Karpas-422 (cell line): ENCODE measurements at regions not wholly inside any gene's neighbourhood (a gene's known extent, or its start where the extent isn't known, plus 50 kb on each side); places are given as distances from the start of the nearest gene placed in this dataset.

Experiments
- DNase-seq: peaks from one replicate; pipeline ENCODE4 v3.0.0-alpha.2; 2015
- H2AFZ ChIP-seq: fragments of 200-600 bp; sonication (generic); 2 replicates; pipeline ENCODE4 v1.6.1; 2014; ENCODE audit warnings: antibody characterized with exemption, low read length, mixed read lengths
- H3K27ac ChIP-seq: fragments of 200-600 bp; sonication (generic); 2 replicates; pipeline ENCODE4 v1.5.1; 2014; ENCODE audit warnings: mild to moderate bottlenecking, low read length, moderate library complexity
- H3K27me3 ChIP-seq: fragments of 200-600 bp; sonication (generic); 2 replicates; pipeline ENCODE4 v1.6.1; 2014; ENCODE audit warnings: low read length, mixed read lengths
- H3K36me3 ChIP-seq: fragments of 200-600 bp; sonication (generic); 2 replicates; pipeline ENCODE4 v1.6.1; 2014; ENCODE audit warnings: low read length, mixed read lengths; ENCODE audit not compliant: insufficient read depth
- H3K4me1 ChIP-seq: fragments of 200-600 bp; sonication (generic); 2 replicates; pipeline ENCODE4 v1.6.1; 2014; ENCODE audit warnings: mild to moderate bottlenecking, low read length, mixed read lengths
- H3K4me2 ChIP-seq: fragments of 200-600 bp; sonication (generic); 2 replicates; pipeline ENCODE4 v1.6.1; 2014; ENCODE audit warnings: low read length, low read depth, mild to moderate bottlenecking; ENCODE audit not compliant: poor library complexity, severe bottlenecking
- H3K4me3 ChIP-seq: fragments of 200-600 bp; sonication (generic); 2 replicates; pipeline ENCODE4 v1.5.1; 2014; ENCODE audit warnings: mild to moderate bottlenecking, antibody characterized with exemption, low read length, mixed read lengths
- H3K79me2 ChIP-seq: fragments of 200-600 bp; sonication (generic); 2 replicates; pipeline ENCODE4 v1.6.1; 2014; ENCODE audit warnings: mild to moderate bottlenecking, low read length, mixed read lengths
- H3K9ac ChIP-seq: fragments of 200-600 bp; sonication (generic); 2 replicates; pipeline ENCODE4 v1.6.0; 2014; ENCODE audit warnings: low read length
- H3K9me2 ChIP-seq: fragments of 200-600 bp; sonication (generic), shearing (Covaris generic); replicated peaks from 2 replicates; pipeline ENCODE4 v1.6.0; 2014; ENCODE audit warnings: mild to moderate bottlenecking, low read length, moderate library complexity; ENCODE audit not compliant: insufficient read depth
- H3K9me3 ChIP-seq: fragments of 300-700, 200-600 bp; sonication (generic); 2 replicates; pipeline ENCODE4 v1.6.1; 2014; ENCODE audit warnings: low read length, mixed read lengths
- H4K20me1 ChIP-seq: fragments of 200-600 bp; sonication (generic); 2 replicates; pipeline ENCODE4 v1.6.1; 2014; ENCODE audit warnings: mild to moderate bottlenecking, antibody characterized with exemption, low read length, low read depth; ENCODE audit not compliant: insufficient read depth

DNA sequence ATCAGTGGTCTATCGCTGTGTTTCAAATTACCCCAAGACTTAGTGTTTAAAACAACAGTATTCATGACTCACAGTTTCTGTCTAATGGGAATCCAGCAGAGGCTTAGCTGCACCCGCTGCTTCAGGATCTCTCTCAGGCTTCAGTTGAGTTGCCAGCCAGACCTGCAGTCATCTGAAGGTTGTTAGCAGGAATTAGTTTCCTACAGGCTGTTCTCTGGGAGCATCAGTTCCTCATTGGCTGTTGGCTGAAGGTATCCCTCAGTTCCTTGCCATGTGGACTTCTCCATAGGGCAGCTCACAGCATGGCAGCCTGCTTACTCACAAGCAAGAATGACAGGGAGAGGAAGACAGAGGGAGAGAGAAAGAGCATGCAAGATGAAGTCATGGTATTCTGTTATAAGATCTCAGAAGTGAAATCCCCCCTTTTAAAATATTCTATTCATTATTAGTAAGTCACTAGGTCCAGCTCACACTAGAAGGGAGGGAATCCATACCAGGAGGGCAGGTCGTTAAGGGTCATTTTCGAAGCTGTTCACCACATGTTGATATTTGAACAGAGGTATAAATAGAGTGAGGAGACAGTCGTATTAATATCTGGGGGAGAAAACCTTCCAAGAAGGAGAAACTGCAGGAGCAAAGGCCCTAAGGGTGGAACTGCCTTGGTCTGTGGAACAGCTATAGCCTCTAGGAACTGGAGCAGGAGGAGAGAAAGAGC is 473.9 kb upstream of the PPP2R3A start:
- H3K4me3 ChIP-seq: no peak overlapping the region
- no peak overlapping the region for H3K27ac ChIP-seq
- H3K27me3 ChIP-seq: no peaks in the 10 kb centered on the region
- no peak overlapping the region for H3K4me2 ChIP-seq
- no peaks in the 10 kb centered on the region for H3K9me3 ChIP-seq
- no peak overlapping the region for H3K9ac ChIP-seq
- no peaks in the 10 kb centered on the region for H3K79me2 ChIP-seq
- H2AFZ ChIP-seq: no peak overlapping the region
- H3K36me3 ChIP-seq: no peaks in the 10 kb centered on the region
- H3K4me1 ChIP-seq: no peaks in the 10 kb centered on the region; the same call in 1 of the 2 replicates
- DNase-seq: no peak
- H3K9me2 ChIP-seq: no peaks in the 10 kb centered on the region
- no peaks in the 10 kb centered on the region for H4K20me1 ChIP-seq

DNA sequence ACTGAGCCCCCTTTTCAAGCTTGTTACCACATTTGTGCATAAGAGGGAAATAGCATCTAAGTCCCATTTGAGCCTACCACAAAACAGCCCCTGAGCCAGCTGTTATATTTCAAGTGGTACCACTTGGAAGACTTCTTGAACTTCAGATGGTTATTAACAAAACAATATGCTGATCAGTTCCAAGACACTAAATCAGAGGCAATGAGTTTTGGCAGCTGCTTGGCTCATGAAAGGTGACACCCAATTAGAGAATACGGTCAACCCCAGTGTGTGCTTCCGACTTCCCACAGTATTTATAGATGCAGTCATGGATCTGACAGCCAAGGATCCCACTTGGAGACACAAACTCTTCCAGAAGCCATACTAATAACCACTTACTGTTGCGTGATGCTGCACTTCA is 469.6 kb upstream of the PPP2R3A start:
- Histone ChIP-seq H3K9me3 (no peaks in the 10 kb centered on the region), H3K36me3 (no peaks in the 10 kb centered on the region), H3K79me2 (no peaks in the 10 kb centered on the region), H3K9me2 (no peaks in the 10 kb centered on the region), H3K9ac (no peak overlapping the region), H3K27me3 (no peaks in the 10 kb centered on the region), H3K4me2 (no peak overlapping the region), H3K4me1 (no peaks in the 10 kb centered on the region; the same call in 1 of the 2 replicates), H3K4me3 (no peak overlapping the region), H2AFZ (no peak overlapping the region), H4K20me1 (no peaks in the 10 kb centered on the region), H3K27ac (no peak overlapping the region)
- DNase-seq: no peak

DNA sequence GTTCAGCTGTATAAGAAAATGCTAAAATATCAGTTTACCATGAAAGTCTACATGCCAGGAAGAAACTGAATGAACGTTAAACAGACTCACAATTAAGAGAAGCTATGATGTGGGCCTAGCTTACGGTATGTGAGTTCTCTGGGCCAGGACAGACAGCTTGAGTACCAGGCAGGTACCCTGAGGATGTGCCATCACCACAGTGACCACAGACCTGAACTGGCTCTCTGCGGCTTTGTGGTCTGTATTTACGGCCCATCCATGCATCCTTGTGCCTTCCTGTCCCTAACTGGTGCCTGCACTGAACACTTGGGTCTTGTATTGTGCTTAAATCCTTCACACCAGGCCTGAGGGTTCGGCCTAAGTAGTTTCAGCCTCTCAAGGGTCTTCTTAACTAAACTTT is 467.5 kb upstream of the PPP2R3A start:
- H3K4me2 ChIP-seq: no peak overlapping the region
- no peaks in the 10 kb centered on the region for H3K36me3 ChIP-seq
- H3K4me3 ChIP-seq: no peak overlapping the region
- H3K79me2 ChIP-seq: no peaks in the 10 kb centered on the region
- no peak for DNase-seq
- H3K9ac ChIP-seq: no peak overlapping the region
- no peak overlapping the region for H2AFZ ChIP-seq
- no peaks in the 10 kb centered on the region for H3K27me3 ChIP-seq
- peaks cover 10% of the 10 kb centered on the region for H3K4me1 ChIP-seq
- no peaks in the 10 kb centered on the region for H4K20me1 ChIP-seq
- no peaks in the 10 kb centered on the region for H3K9me3 ChIP-seq
- H3K27ac ChIP-seq: no peak overlapping the region
- no peaks in the 10 kb centered on the region for H3K9me2 ChIP-seq

DNA sequence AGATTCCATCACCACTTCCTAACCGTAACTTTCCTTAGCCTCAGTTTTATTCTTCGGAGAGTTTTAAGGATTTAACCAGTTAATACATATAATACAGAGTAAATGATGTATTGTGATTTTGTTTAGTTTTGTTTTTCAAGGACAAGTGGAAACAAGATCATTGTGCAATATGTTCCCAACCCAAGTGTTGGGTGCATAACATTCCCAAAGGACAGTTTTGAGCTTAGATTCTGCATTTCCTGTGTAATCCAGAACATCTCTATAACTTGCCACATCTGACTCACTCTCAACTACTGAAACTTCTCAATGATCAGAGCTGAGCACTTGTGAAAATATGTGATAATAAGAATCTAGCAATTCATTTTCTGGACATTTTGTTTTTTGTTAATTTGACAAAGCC is 466.1 kb upstream of the PPP2R3A start:
- no peak for DNase-seq
- no peak overlapping the region for H3K9ac ChIP-seq
- H3K79me2 ChIP-seq: no peaks in the 10 kb centered on the region
- peaks cover 18% of the 10 kb centered on the region for H3K4me1 ChIP-seq
- no peaks in the 10 kb centered on the region for H3K9me2 ChIP-seq
- H3K36me3 ChIP-seq: no peaks in the 10 kb centered on the region
- H3K4me3 ChIP-seq: no peak overlapping the region
- no peak overlapping the region for H3K27ac ChIP-seq
- no peaks in the 10 kb centered on the region for H4K20me1 ChIP-seq
- no peaks in the 10 kb centered on the region for H3K9me3 ChIP-seq
- no peaks in the 10 kb centered on the region for H3K27me3 ChIP-seq
- no peak overlapping the region for H2AFZ ChIP-seq
- H3K4me2 ChIP-seq: no peak overlapping the region

DNA sequence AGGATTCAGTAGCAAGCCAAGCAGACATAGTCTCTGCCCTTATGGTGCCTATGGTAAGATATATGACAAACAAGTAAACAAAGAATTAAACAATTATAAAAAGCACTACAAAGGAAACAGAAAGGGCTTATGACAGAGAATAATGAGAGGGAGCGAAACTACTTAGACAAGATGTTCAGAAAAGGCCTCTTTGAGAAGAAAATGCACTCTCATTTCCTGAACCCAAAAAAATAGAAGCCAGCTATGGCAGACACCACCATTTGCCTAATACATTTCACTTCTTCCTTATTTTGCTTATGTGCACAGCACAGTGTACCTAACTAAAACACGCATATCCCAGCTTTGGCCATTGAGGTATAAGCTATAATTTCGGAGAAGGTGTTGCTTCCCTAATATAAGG is 465.5 kb upstream of the PPP2R3A start:
- peaks cover 21% of the 10 kb centered on the region for H3K4me1 ChIP-seq
- no peak for DNase-seq
- H3K36me3 ChIP-seq: no peaks in the 10 kb centered on the region
- no peak overlapping the region for H3K9ac ChIP-seq
- H3K27ac ChIP-seq: no peak overlapping the region
- no peaks in the 10 kb centered on the region for H4K20me1 ChIP-seq
- H3K27me3 ChIP-seq: no peaks in the 10 kb centered on the region
- H3K9me3 ChIP-seq: no peaks in the 10 kb centered on the region
- H3K4me3 ChIP-seq: no peak overlapping the region
- no peaks in the 10 kb centered on the region for H3K79me2 ChIP-seq
- no peaks in the 10 kb centered on the region for H3K9me2 ChIP-seq
- H3K4me2 ChIP-seq: no peak overlapping the region
- H2AFZ ChIP-seq: no peak overlapping the region

DNA sequence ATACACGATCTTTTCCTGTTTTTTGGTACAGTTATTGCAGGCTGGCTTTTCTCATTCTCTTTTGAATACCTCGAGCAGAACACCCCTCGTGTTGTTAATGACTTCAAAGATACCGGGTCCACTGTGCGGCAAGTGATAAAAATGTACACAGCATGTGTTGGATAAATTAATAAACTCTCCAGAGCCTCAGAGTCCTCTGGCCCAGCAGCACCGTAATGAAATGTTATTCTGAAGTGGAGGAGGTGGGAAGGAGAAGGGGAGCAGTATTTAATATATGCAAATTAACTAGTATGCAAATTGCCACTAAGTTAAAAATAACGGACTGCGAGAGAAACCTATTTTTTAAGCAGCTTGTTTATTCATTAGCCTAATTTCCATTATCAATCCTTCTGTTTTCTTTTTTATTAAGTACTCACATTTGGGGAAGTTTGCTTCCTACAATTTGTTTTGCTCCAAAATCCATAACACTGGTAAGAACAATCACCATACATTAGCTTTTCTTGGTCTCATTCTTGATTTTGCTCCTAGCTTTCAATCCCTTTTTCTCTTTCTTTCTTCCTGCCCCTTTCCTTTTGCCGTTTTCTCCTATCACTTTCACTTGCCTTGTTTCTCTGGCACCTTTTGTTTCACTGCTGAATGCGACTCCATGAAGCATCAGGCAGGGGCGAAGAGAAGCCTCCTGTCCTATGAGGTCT is 462.3 kb upstream of the PPP2R3A start:
- Histone ChIP-seq H3K9me2 (no peaks in the 10 kb centered on the region), H3K4me3 (peak overlapping the region; percentile 22; the same call in 1 of the 2 replicates), H3K9ac (no peak overlapping the region), H3K36me3 (no peaks in the 10 kb centered on the region), H3K4me2 (peak overlapping the region; percentile 62), H3K9me3 (no peaks in the 10 kb centered on the region), H3K79me2 (no peaks in the 10 kb centered on the region), H2AFZ (no peak overlapping the region), H3K4me1 (peaks cover 21% of the 10 kb centered on the region), H3K27ac (no peak overlapping the region), H4K20me1 (no peaks in the 10 kb centered on the region), H3K27me3 (no peaks in the 10 kb centered on the region)
- peak; percentile 53 for DNase-seq

DNA sequence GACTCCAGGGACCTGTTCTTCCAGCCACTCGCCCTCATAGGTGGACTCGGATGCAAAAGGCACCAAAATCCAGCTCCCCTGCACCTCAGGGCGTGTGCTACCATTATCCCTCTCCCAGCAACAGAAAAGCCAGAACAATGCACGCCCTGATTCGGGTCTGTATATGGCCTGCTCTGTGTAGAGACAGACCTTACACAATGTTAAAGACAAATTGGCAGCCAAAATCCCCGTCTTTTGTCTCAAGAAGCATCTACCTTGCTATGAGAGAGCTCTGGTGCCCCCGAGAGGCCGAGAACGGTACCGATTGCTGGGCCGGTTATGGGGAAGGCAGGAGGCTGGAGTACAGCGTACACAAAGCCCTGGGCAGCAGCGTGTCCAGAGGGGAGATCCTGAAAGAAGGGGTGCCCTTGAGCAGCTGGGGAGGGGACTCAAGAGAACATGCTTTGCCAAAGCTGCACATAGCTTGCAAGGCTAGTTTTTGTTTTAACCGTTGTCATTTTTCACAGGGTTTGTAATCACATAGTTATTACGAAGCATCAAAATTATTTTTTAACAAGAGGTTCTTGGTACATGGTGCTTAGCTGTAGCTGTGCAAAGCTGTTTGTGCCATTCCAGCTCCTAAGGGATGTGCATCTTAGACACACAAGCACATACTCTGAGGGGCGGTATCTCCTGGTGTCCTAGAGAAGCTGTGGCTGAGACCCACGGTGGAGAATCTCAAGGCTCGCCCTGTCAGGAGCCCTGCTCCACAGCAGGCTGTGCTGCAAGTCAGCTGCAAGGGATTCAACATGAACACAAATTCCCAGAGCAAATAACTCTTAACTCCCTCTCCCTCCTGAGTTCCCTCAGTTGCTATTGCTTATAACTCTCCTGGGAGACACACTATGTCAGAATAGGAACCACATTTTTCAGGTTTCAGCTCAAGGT is 461.5 kb upstream of the PPP2R3A start:
- no peaks in the 10 kb centered on the region for H3K36me3 ChIP-seq
- H3K9me3 ChIP-seq: no peaks in the 10 kb centered on the region
- peaks cover 21% of the 10 kb centered on the region for H3K4me1 ChIP-seq
- peak overlapping the region; percentile 62 for H3K4me2 ChIP-seq
- H3K79me2 ChIP-seq: no peaks in the 10 kb centered on the region
- peak; percentile 94 for DNase-seq
- no peak overlapping the region for H3K27ac ChIP-seq
- H3K4me3 ChIP-seq: peak overlapping the region; percentile 22; the same call in 1 of the 2 replicates
- H2AFZ ChIP-seq: no peak overlapping the region
- no peaks in the 10 kb centered on the region for H4K20me1 ChIP-seq
- no peaks in the 10 kb centered on the region for H3K9me2 ChIP-seq
- H3K27me3 ChIP-seq: no peaks in the 10 kb centered on the region
- H3K9ac ChIP-seq: no peak overlapping the region
